Endothelial cell of umbilical vein (primary cell): ENCODE measurements at regions not wholly inside any gene's neighbourhood (a gene's known extent, or its start where the extent isn't known, plus 50 kb on each side); places are given as distances from the start of the nearest gene placed in this dataset.

Experiments
- EZH2 ChIP-seq: IDR thresholded peaks from 2 replicates; pipeline ENCODE4 v1.6.1; 2012; ENCODE audit warnings: borderline replicate concordance, low read depth, mild to moderate bottlenecking, moderate library complexity, low read length, inconsistent platforms; ENCODE audit not compliant: severe bottlenecking
- FOS ChIP-seq: IDR thresholded peaks from 2 replicates; pipeline ENCODE4 v1.6.1; 2011; ENCODE audit warnings: mild to moderate bottlenecking, low read length, moderate library complexity, borderline replicate concordance; ENCODE audit not compliant: insufficient read depth
- JUN ChIP-seq: IDR thresholded peaks from 2 replicates; pipeline ENCODE4 v1.6.1; 2011; ENCODE audit warnings: borderline replicate concordance, low read depth; ENCODE audit not compliant: insufficient read length, insufficient read depth
- MYC ChIP-seq: IDR thresholded peaks from one replicate; pipeline ENCODE4 v1.6.1; 2011; ENCODE audit warnings: mild to moderate bottlenecking, low read depth, low read length
- POLR2A ChIP-seq: IDR thresholded peaks from 2 replicates; pipeline ENCODE4 v1.6.1; 2012; ENCODE audit warnings: low read depth, mild to moderate bottlenecking, control low read depth, low read length
- POLR2AphosphoS5 ChIP-seq: IDR thresholded peaks from 2 replicates; pipeline ENCODE4 v1.6.1; 2012; ENCODE audit warnings: low read depth, mild to moderate bottlenecking, control low read depth, low read length, moderate library complexity; ENCODE audit not compliant: insufficient read depth
- TF ChIP-seq, protein P1 (sequence below), 2 donors: IDR thresholded peaks; 1 replicate in 1 of 2; 2 replicates in 1 of 2; pipeline ENCODE4 v1.5.1; 2011; ENCODE audit warnings: low read length in 2 of 2, mild to moderate bottlenecking in 2 of 2, moderate library complexity in 2 of 2, control low read depth in 1 of 2, inconsistent platforms in 1 of 2, low read depth in 1 of 2; ENCODE audit not compliant: insufficient read depth in 1 of 2; ENCODE audit errors: extremely low read depth in 1 of 2
- TF ChIP-seq, protein P2 (sequence below): IDR thresholded peaks from 2 replicates; pipeline ENCODE4 v1.6.1; 2011; ENCODE audit not compliant: insufficient read depth, insufficient read length

GRCh38 chr9:90333226-90333625, 309.4 kb downstream of the DIRAS2 start:
- TF ChIP-seq, protein P1, sequence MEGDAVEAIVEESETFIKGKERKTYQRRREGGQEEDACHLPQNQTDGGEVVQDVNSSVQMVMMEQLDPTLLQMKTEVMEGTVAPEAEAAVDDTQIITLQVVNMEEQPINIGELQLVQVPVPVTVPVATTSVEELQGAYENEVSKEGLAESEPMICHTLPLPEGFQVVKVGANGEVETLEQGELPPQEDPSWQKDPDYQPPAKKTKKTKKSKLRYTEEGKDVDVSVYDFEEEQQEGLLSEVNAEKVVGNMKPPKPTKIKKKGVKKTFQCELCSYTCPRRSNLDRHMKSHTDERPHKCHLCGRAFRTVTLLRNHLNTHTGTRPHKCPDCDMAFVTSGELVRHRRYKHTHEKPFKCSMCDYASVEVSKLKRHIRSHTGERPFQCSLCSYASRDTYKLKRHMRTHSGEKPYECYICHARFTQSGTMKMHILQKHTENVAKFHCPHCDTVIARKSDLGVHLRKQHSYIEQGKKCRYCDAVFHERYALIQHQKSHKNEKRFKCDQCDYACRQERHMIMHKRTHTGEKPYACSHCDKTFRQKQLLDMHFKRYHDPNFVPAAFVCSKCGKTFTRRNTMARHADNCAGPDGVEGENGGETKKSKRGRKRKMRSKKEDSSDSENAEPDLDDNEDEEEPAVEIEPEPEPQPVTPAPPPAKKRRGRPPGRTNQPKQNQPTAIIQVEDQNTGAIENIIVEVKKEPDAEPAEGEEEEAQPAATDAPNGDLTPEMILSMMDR (IDR thresholded peaks at IDR 0.05; ENCODE audit: extremely low read depth in 1 of 2, insufficient read depth in 1 of 2, low read depth in 1 of 2, low read length in 2 of 2), result no peak
- no peak for TF ChIP-seq FOS
- no peak for TF ChIP-seq POLR2A
- TF ChIP-seq JUN, result no peak
- TF ChIP-seq EZH2, result no peak
- TF ChIP-seq POLR2AphosphoS5, result no peak
- TF ChIP-seq, protein P2, sequence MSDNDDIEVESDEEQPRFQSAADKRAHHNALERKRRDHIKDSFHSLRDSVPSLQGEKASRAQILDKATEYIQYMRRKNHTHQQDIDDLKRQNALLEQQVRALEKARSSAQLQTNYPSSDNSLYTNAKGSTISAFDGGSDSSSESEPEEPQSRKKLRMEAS, result no peak
- no peak for TF ChIP-seq MYC
